ENCODE measurements at regions not wholly inside any gene's neighbourhood (a gene's known extent, or its start where the extent isn't known, plus 50 kb on each side); places are given as distances from the start of the nearest gene placed in this dataset.

- no peak overlapping the region for H3K4me3 ChIP-seq (replicated peaks; ENCODE audit: low read depth, low read length)
- DNase-seq (ENCODE audit: extremely low read depth, low read depth) = no peak
- TF ChIP-seq CTCF (IDR thresholded peaks at IDR 0.05; ENCODE audit: low read depth, low read length, missing control alignments) = no peak
These were observed 353.4 kb upstream of the TACR3 start for GRCh38 chr4:104073229-104073628.

GRCh38 chr4:104066533-104066932 is 346.7 kb upstream of the TACR3 start:
- no peak for DNase-seq (ENCODE audit: extremely low read depth, low read depth)
- no peak overlapping the region for H3K4me3 ChIP-seq (replicated peaks; ENCODE audit: low read depth, low read length)
- no peak for TF ChIP-seq CTCF (IDR thresholded peaks at IDR 0.05; ENCODE audit: low read depth, low read length, missing control alignments)

- no peak for DNase-seq (ENCODE audit: extremely low read depth, low read depth)
- TF ChIP-seq CTCF (IDR thresholded peaks at IDR 0.05; ENCODE audit: low read depth, low read length, missing control alignments) = no peak
- H3K4me3 ChIP-seq (replicated peaks; ENCODE audit: low read depth, low read length) = no peak overlapping the region
These were observed 345.1 kb upstream of the TACR3 start for GRCh38 chr4:104064646-104065577.

GRCh38 chr4:104063341-104063740 is 343.6 kb upstream of the TACR3 start:
- no peak overlapping the region for H3K4me3 ChIP-seq (replicated peaks; ENCODE audit: low read depth, low read length)
- no peak for TF ChIP-seq CTCF (IDR thresholded peaks at IDR 0.05; ENCODE audit: low read depth, low read length, missing control alignments)
- no peak for DNase-seq (ENCODE audit: extremely low read depth, low read depth)

GRCh38 chr4:104044369-104044768 is 324.6 kb upstream of the TACR3 start:
- no peak overlapping the region for H3K4me3 ChIP-seq (replicated peaks; ENCODE audit: low read depth, low read length)
- TF ChIP-seq CTCF (IDR thresholded peaks at IDR 0.05; ENCODE audit: low read depth, low read length, missing control alignments) = no peak
- DNase-seq (ENCODE audit: extremely low read depth, low read depth) = no peak

- no peak for DNase-seq (ENCODE audit: extremely low read depth, low read depth)
- no peak for TF ChIP-seq CTCF (IDR thresholded peaks at IDR 0.05; ENCODE audit: low read depth, low read length, missing control alignments)
- no peak overlapping the region for H3K4me3 ChIP-seq (replicated peaks; ENCODE audit: low read depth, low read length)
These were observed 313.1 kb upstream of the TACR3 start for GRCh38 chr4:104032896-104033295.

Measured in HFF-Myc (cell line).